OCI-LY7 (cell line): ENCODE measurements at regions not wholly inside any gene's neighbourhood (a gene's known extent, or its start where the extent isn't known, plus 50 kb on each side); places are given as distances from the start of the nearest gene placed in this dataset.
"Not testable (repeated sequence)": the region's sequence is repeated elsewhere in the genome, so short reads cannot be mapped to it uniquely, and the experiment has no call there.

Source experiments
- EZH2phosphoT487 ChIP-seq: fragments of 200-600 bp; sonication (generic); IDR thresholded peaks from 2 replicates; pipeline ENCODE4 v1.6.1; 2018; ENCODE audit warnings: low read depth, borderline replicate concordance, mild to moderate bottlenecking, mixed run types, antibody characterized with exemption, low read length, moderate library complexity, mixed read lengths
- TF ChIP-seq, protein P1 (sequence below): fragments of 200-600 bp; sonication (generic); conservative IDR thresholded peaks from 2 replicates; pipeline ENCODE4 v1.5.1; 2014; ENCODE audit warnings: mild to moderate bottlenecking, antibody characterized with exemption, low read length, moderate library complexity, mixed read lengths

GRCh38 chr13:44628826-44629225 lies 52.7 kb upstream of the TSC22D1 start:
- TF ChIP-seq, protein P1, sequence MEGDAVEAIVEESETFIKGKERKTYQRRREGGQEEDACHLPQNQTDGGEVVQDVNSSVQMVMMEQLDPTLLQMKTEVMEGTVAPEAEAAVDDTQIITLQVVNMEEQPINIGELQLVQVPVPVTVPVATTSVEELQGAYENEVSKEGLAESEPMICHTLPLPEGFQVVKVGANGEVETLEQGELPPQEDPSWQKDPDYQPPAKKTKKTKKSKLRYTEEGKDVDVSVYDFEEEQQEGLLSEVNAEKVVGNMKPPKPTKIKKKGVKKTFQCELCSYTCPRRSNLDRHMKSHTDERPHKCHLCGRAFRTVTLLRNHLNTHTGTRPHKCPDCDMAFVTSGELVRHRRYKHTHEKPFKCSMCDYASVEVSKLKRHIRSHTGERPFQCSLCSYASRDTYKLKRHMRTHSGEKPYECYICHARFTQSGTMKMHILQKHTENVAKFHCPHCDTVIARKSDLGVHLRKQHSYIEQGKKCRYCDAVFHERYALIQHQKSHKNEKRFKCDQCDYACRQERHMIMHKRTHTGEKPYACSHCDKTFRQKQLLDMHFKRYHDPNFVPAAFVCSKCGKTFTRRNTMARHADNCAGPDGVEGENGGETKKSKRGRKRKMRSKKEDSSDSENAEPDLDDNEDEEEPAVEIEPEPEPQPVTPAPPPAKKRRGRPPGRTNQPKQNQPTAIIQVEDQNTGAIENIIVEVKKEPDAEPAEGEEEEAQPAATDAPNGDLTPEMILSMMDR: not testable (repeated sequence)
- not testable (repeated sequence) for TF ChIP-seq EZH2phosphoT487
